ENCODE measurements at regions not wholly inside any gene's neighbourhood (a gene's known extent, or its start where the extent isn't known, plus 50 kb on each side); places are given as distances from the start of the nearest gene placed in this dataset.
A peak's percentile ranks its signal among the peaks of the same experiment; 100 is the strongest.

- DNase-seq (ENCODE audit: low spot score), result no peak
These were observed 728.4 kb upstream of the ADAMTS5 start for GRCh38 chr21:27695246-27695645.

GRCh38 chr21:27694667-27695066 lies 727.8 kb upstream of the ADAMTS5 start:
- DNase-seq (ENCODE audit: low spot score), result no peak

GRCh38 chr21:27693376-27693775 lies 726.5 kb upstream of the ADAMTS5 start:
- peak; percentile 41 for DNase-seq (ENCODE audit: low spot score)

- DNase-seq (ENCODE audit: low spot score), result no peak
These were observed 724.6 kb upstream of the ADAMTS5 start for GRCh38 chr21:27691516-27691915.

- DNase-seq (ENCODE audit: low spot score), result no peak
These were observed 724.1 kb upstream of the ADAMTS5 start for GRCh38 chr21:27691006-27691405.

- no peak for DNase-seq (ENCODE audit: low spot score)
These were observed 723.5 kb upstream of the ADAMTS5 start for GRCh38 chr21:27690426-27690825.

GRCh38 chr21:27688773-27689172 lies 721.9 kb upstream of the ADAMTS5 start:
- DNase-seq (ENCODE audit: low spot score), result no peak

GRCh38 chr21:27683292-27683691 lies 716.4 kb upstream of the ADAMTS5 start:
- DNase-seq (ENCODE audit: low spot score), result no peak

GRCh38 chr21:27681841-27682240 lies 715.0 kb upstream of the ADAMTS5 start:
- peak; percentile 16 for DNase-seq (ENCODE audit: low spot score)

GRCh38 chr21:27681038-27681437 lies 714.1 kb upstream of the ADAMTS5 start:
- peak; percentile 29 for DNase-seq (ENCODE audit: low spot score)

- no peak for DNase-seq (ENCODE audit: low spot score)
These were observed 713.3 kb upstream of the ADAMTS5 start for GRCh38 chr21:27680181-27680580.

- DNase-seq (ENCODE audit: low spot score), result no peak
These were observed 711.6 kb upstream of the ADAMTS5 start for GRCh38 chr21:27678511-27678910.

GRCh38 chr21:27677546-27677945 lies 710.7 kb upstream of the ADAMTS5 start:
- no peak for DNase-seq (ENCODE audit: low spot score)

- DNase-seq (ENCODE audit: low spot score), result no peak
These were observed 708.4 kb upstream of the ADAMTS5 start for GRCh38 chr21:27675306-27675705.

- peak; percentile 53 for DNase-seq (ENCODE audit: low spot score)
These were observed 707.2 kb upstream of the ADAMTS5 start for GRCh38 chr21:27674041-27674615.

- no peak for DNase-seq (ENCODE audit: low spot score)
These were observed 706.7 kb upstream of the ADAMTS5 start for GRCh38 chr21:27673581-27673980.

- DNase-seq (ENCODE audit: low spot score), result no peak
These were observed 704.3 kb upstream of the ADAMTS5 start for GRCh38 chr21:27671207-27671606.

- no peak for DNase-seq (ENCODE audit: low spot score)
These were observed 686.6 kb upstream of the ADAMTS5 start for GRCh38 chr21:27653481-27653880.

- DNase-seq (ENCODE audit: low spot score), result no peak
These were observed 682.9 kb upstream of the ADAMTS5 start for GRCh38 chr21:27649762-27650161.

GRCh38 chr21:27649323-27649722 lies 682.4 kb upstream of the ADAMTS5 start:
- peak; percentile 40 for DNase-seq (ENCODE audit: low spot score)

GRCh38 chr21:27648560-27648959 lies 681.7 kb upstream of the ADAMTS5 start:
- peak; percentile 43 for DNase-seq (ENCODE audit: low spot score)

GRCh38 chr21:27647921-27648320 lies 681.0 kb upstream of the ADAMTS5 start:
- no peak for DNase-seq (ENCODE audit: low spot score)

- no peak for DNase-seq (ENCODE audit: low spot score)
These were observed 680.5 kb upstream of the ADAMTS5 start for GRCh38 chr21:27647401-27647800.

GRCh38 chr21:27646691-27647090 lies 679.8 kb upstream of the ADAMTS5 start:
- DNase-seq (ENCODE audit: low spot score), result no peak

- DNase-seq (ENCODE audit: low spot score), result no peak
These were observed 679.2 kb upstream of the ADAMTS5 start for GRCh38 chr21:27646056-27646455.

All from hepatic stellate cell (primary cell).